H1 (cell line): ENCODE measurements at regions not wholly inside any gene's neighbourhood (a gene's known extent, or its start where the extent isn't known, plus 50 kb on each side); places are given as distances from the start of the nearest gene placed in this dataset.

ENCODE experiments used
- ATF2 ChIP-seq: IDR thresholded peaks from 2 replicates; pipeline ENCODE4 v1.6.1; 2012; ENCODE audit warnings: low read length, inconsistent platforms
- BACH1 ChIP-seq: IDR thresholded peaks from 2 replicates; pipeline ENCODE4 v1.6.1; 2012; ENCODE audit warnings: low read length, improper control_type of control experiment
- CHD2 ChIP-seq: IDR thresholded peaks from 2 replicates; pipeline ENCODE4 v1.6.1; 2012; ENCODE audit warnings: low read length, improper control_type of control experiment
- FOSL1 ChIP-seq: IDR thresholded peaks from 2 replicates; pipeline ENCODE4 v1.6.1; 2011; ENCODE audit warnings: mild to moderate bottlenecking, low read depth, low read length, moderate library complexity; ENCODE audit not compliant: insufficient read depth
- JUN ChIP-seq: IDR thresholded peaks from 2 replicates; pipeline ENCODE4 v1.6.1; 2011; ENCODE audit warnings: low read depth, mild to moderate bottlenecking, improper control_type of control experiment, low read length
- MAFK ChIP-seq: IDR thresholded peaks from 2 replicates; pipeline ENCODE4 v1.6.1; 2012; ENCODE audit warnings: low read depth, mild to moderate bottlenecking, improper control_type of control experiment, low read length
- TF ChIP-seq, protein P1 (sequence below): IDR thresholded peaks from 2 replicates; pipeline ENCODE4 v1.6.1; 2012; ENCODE audit warnings: inconsistent platforms

- TF ChIP-seq CHD2 = no peak
- no peak for TF ChIP-seq BACH1
- no peak for TF ChIP-seq JUN
- no peak for TF ChIP-seq ATF2
- TF ChIP-seq MAFK = no peak
- TF ChIP-seq, protein P1, sequence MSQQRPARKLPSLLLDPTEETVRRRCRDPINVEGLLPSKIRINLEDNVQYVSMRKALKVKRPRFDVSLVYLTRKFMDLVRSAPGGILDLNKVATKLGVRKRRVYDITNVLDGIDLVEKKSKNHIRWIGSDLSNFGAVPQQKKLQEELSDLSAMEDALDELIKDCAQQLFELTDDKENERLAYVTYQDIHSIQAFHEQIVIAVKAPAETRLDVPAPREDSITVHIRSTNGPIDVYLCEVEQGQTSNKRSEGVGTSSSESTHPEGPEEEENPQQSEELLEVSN = no peak
- no peak for TF ChIP-seq FOSL1
- TF ChIP-seq, all 59 proteins: peak for 0
Observed at GRCh38 chr9:23938908-23939307, 112.9 kb upstream of the ELAVL2 start (continued).
